22Rv1 (cell line): ENCODE measurements at regions not wholly inside any gene's neighbourhood (a gene's known extent, or its start where the extent isn't known, plus 50 kb on each side); places are given as distances from the start of the nearest gene placed in this dataset.

Source experiments
- H3K27ac ChIP-seq: fragments of 450-650 bp; 2 replicates; pipeline ENCODE4 v1.5.1; 2017
- ZFX ChIP-seq: fragments of 450-650 bp; IDR thresholded peaks from 2 replicates; pipeline ENCODE4 v1.6.1; 2017; ENCODE audit warnings: antibody characterized with exemption, borderline replicate concordance
- TF ChIP-seq, protein P1 (sequence below): fragments of 450-650 bp; IDR thresholded peaks from 2 replicates; pipeline ENCODE4 v1.5.1; 2017; ENCODE audit warnings: mild to moderate bottlenecking

DNA sequence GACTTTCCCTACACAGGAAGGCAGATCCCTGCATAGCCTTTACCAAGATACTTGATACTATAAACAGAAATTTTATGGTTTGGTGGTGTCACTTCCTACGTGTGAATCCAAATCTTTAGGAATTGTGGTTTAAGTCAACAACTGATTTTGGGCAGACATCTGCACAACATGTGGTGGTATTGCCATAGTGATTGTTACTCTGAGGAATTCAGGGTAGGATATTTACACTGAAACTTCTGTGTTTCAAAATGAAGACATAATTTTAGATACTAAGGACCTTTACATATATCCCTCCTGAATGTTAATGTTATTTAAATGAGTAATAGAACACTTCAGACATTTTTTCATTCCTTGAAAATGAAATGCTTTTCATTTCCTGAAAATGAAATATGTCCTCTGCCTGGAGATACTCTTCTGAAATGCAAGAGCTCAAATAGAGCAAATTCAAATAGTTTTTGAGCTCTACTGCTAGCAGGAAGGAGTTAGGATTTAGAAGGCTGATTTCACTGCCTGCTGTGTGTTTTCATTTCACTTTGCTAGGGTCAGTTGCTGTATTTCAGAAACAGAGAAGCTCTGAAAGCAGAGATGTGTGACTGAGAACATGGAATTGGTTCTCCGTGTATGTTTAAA lies 77.2 kb downstream of the MDH1 start:
- no peak for TF ChIP-seq ZFX
- TF ChIP-seq, protein P1, sequence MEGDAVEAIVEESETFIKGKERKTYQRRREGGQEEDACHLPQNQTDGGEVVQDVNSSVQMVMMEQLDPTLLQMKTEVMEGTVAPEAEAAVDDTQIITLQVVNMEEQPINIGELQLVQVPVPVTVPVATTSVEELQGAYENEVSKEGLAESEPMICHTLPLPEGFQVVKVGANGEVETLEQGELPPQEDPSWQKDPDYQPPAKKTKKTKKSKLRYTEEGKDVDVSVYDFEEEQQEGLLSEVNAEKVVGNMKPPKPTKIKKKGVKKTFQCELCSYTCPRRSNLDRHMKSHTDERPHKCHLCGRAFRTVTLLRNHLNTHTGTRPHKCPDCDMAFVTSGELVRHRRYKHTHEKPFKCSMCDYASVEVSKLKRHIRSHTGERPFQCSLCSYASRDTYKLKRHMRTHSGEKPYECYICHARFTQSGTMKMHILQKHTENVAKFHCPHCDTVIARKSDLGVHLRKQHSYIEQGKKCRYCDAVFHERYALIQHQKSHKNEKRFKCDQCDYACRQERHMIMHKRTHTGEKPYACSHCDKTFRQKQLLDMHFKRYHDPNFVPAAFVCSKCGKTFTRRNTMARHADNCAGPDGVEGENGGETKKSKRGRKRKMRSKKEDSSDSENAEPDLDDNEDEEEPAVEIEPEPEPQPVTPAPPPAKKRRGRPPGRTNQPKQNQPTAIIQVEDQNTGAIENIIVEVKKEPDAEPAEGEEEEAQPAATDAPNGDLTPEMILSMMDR, result no peak
- no peak overlapping the region for H3K27ac ChIP-seq

DNA sequence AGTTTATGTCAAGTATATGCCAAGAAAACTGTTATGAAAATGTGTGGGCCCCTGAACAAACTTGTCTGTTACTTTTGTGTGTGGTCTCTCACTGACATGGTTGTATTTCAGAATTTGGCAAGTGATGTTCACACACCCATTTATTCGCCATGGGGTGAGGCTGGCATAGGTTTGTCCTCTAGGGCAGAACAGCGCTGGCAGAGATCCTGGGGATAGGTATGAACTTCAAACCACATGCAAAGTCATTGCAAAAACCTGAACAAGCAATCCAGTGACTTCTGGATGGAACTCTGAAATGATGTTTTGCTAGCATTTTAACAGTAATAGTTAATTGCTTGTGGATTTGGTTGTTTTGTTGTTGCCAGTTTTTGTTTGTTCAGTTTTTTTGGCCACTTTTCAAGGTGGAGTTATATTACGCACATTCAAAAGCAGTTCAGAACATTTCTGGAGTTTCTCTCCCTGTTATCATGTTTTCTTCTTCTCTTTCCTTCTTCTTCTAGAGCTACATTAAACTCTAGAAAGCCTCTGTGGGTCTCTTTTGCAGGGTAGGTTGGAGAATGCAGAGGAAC lies 78.5 kb downstream of the MDH1 start:
- no peak overlapping the region for H3K27ac ChIP-seq
- TF ChIP-seq ZFX, result no peak
- TF ChIP-seq, protein P1, result no peak

DNA sequence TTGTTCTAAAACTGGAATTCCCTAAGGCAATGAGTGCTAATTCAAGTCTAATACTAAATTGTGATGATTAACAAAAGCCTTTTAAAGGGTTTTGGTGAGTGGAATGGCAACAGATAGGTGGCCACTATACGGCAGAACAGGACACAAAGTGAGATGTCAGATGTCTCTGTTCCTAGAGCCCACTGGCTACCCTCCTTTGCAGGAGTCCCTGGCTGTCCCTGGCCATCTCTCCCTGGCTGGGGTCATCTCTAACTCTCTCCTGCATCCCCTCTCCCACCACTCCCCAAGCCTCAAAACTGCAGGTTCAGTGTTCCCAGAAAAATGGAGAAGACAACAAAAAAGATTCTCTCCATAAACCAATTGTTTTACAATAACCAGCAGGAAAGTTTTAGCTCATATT lies 79.2 kb downstream of the MDH1 start:
- H3K27ac ChIP-seq, result no peak overlapping the region
- TF ChIP-seq, protein P1, result no peak
- no peak for TF ChIP-seq ZFX

- TF ChIP-seq, protein P1, result no peak
- TF ChIP-seq ZFX, result no peak
- no peak overlapping the region for H3K27ac ChIP-seq
Observed at GRCh38 chr2:63668466-63668865, 79.7 kb downstream of the MDH1 start.

GRCh38 chr2:63669596-63669995 lies 80.8 kb downstream of the MDH1 start:
- H3K27ac ChIP-seq, result no peak overlapping the region
- TF ChIP-seq ZFX, result no peak
- TF ChIP-seq, protein P1, result no peak

- no peak overlapping the region for H3K27ac ChIP-seq
- TF ChIP-seq ZFX, result no peak
- TF ChIP-seq, protein P1, result no peak
Observed at GRCh38 chr2:63673865-63674533, 85.2 kb downstream of the MDH1 start.

- TF ChIP-seq, protein P1, result no peak
- H3K27ac ChIP-seq, result no peak overlapping the region
Observed at GRCh38 chr2:63675026-63675425, 86.3 kb downstream of the MDH1 start.
